Heart left ventricle (tissue), 13 donors: ENCODE measurements at regions not wholly inside any gene's neighbourhood (a gene's known extent, or its start where the extent isn't known, plus 50 kb on each side); places are given as distances from the start of the nearest gene placed in this dataset.

ENCODE experiments used
- POLR2A ChIP-seq, 2 donors: fragments of 450-650 bp; IDR thresholded peaks; one replicate each; pipeline ENCODE4 v1.6.1; 2017; ENCODE audit warnings: antibody characterized with exemption in 2 of 2, mild to moderate bottlenecking in 2 of 2, moderate library complexity in 2 of 2
- TF ChIP-seq, protein P1 (sequence below), 12 donors: fragments of 200-600 bp; sonication (generic) in 4 of 12; IDR thresholded peaks; one replicate each; pipeline versions ENCODE4 v1.5.0 to v1.8.0; 2018 to 2022; ENCODE audit warnings: antibody characterized with exemption in 12 of 12, mild to moderate bottlenecking in 5 of 12
- donor health status: ischemic (EF 13 %, LVEDD 7.1; RV severe dilation, severe dysfunction).
- donor health status: DM: no; HTN: yes; CAD: no.
- donor health status: DM: no; HTN: no; CAD: no.
- donor health status: ischemic (EF 25% LVEDD 6.9; RV normal size, moderate dysfunction).
- donor health status: ischemic (EF 25% LVEDD 5.7; RV mildly dilated, moderate dysfunction).
- donor health status: ischemic (EF 35%, LVEDD 5.7; RV mildly dilated, moderate dysfunction).
- donor health status: nonischemic (EF 11% LVEDD 7.7; RV severe dilation, severe dysfunction).
- donor health status: DM: yes; HTN: yes; CAD: no.
- donor health status: PGD.
- donor health status: ischemic (EF 29% LVEDD 5.4; RV normal size, mild dysfunction).
- donor health status: nonischemic (EF 23%, LVEDD 6.1; RV moderate dilation, normal function).

DNA sequence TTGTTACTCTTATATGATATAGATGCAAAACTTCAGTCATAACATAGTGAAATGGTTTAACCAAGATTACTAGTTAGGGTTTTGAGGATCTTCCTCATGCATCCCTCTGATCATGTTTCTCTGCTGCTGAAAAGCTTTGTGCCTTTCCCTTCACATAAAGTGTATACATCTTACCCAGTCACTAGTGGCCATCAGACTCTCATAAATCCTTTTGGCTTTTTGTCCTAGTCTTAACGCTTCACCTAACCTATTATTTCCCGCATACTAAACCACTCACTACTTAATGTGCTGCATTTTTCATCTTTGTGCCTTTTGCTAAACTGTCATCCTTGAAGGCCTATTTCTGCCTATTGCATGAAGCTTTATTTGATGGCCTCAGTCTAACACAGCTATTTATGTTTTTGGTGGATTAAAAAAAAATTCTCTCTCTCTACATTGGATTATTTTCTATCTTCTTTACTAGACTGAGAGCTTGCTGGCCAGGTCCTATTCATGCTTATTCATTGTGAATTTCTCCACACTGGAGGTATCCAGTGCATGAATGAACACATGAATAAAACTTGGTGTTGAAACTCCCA lies 717.6 kb upstream of the GOLIM4 start:
- TF ChIP-seq, protein P1, sequence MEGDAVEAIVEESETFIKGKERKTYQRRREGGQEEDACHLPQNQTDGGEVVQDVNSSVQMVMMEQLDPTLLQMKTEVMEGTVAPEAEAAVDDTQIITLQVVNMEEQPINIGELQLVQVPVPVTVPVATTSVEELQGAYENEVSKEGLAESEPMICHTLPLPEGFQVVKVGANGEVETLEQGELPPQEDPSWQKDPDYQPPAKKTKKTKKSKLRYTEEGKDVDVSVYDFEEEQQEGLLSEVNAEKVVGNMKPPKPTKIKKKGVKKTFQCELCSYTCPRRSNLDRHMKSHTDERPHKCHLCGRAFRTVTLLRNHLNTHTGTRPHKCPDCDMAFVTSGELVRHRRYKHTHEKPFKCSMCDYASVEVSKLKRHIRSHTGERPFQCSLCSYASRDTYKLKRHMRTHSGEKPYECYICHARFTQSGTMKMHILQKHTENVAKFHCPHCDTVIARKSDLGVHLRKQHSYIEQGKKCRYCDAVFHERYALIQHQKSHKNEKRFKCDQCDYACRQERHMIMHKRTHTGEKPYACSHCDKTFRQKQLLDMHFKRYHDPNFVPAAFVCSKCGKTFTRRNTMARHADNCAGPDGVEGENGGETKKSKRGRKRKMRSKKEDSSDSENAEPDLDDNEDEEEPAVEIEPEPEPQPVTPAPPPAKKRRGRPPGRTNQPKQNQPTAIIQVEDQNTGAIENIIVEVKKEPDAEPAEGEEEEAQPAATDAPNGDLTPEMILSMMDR (IDR thresholded peaks at IDR 0.05): no peak
- TF ChIP-seq POLR2A (IDR thresholded peaks at IDR 0.05): no peak
